MM.1S (cell line): ENCODE measurements at regions not wholly inside any gene's neighbourhood (a gene's known extent, or its start where the extent isn't known, plus 50 kb on each side); places are given as distances from the start of the nearest gene placed in this dataset.

Experiments used
- EZH2 ChIP-seq: fragments of 300-600 bp; sonication (generic); optimal IDR thresholded peaks from 2 replicates; pipeline ENCODE3; 2017; ENCODE audit warnings: low read depth, mild to moderate bottlenecking, antibody characterized with exemption, low read length, mixed read lengths
- TF ChIP-seq, protein P1 (sequence below): fragments of 300-600 bp; sonication (generic); IDR thresholded peaks from 2 replicates; pipeline ENCODE4 v1.5.1; 2016; ENCODE audit warnings: antibody characterized with exemption, low read length, mixed read lengths

DNA sequence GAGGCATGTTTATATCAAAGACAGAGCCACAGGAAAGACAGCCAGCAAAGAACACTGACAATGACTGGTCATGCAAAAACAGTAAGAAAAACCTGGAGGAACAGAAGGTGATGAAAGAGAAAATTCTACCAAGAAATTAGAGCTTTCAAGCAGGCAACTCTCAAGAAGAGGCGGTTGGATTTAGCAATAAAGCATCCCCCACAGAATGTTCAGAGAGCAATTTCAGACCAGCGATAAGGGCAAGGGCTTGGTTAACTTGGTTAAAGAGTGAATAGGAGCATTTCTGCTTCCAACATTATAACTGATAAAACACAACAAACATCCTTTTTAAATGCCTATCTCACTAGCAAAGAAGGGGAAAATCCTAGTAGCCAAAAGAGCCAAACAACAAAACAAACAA is 68.0 kb upstream of the NCKAP5 start:
- TF ChIP-seq, protein P1, sequence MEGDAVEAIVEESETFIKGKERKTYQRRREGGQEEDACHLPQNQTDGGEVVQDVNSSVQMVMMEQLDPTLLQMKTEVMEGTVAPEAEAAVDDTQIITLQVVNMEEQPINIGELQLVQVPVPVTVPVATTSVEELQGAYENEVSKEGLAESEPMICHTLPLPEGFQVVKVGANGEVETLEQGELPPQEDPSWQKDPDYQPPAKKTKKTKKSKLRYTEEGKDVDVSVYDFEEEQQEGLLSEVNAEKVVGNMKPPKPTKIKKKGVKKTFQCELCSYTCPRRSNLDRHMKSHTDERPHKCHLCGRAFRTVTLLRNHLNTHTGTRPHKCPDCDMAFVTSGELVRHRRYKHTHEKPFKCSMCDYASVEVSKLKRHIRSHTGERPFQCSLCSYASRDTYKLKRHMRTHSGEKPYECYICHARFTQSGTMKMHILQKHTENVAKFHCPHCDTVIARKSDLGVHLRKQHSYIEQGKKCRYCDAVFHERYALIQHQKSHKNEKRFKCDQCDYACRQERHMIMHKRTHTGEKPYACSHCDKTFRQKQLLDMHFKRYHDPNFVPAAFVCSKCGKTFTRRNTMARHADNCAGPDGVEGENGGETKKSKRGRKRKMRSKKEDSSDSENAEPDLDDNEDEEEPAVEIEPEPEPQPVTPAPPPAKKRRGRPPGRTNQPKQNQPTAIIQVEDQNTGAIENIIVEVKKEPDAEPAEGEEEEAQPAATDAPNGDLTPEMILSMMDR: no peak
- no peak for TF ChIP-seq EZH2
